ENCODE measurements at regions not wholly inside any gene's neighbourhood (a gene's known extent, or its start where the extent isn't known, plus 50 kb on each side); places are given as distances from the start of the nearest gene placed in this dataset.

- no peaks in the 10 kb centered on the region for H3K9me3 ChIP-seq (ENCODE audit: insufficient read depth, low read length)
These were observed 65.8 kb upstream of the SALL3 start for GRCh38 chr18:78913830-78914231.

GRCh38 chr18:78914249-78914935 is 65.2 kb upstream of the SALL3 start:
- Histone ChIP-seq H3K4me1 (ENCODE audit: insufficient read depth, insufficient read length) (peaks cover 3% of the 10 kb centered on the region), H3K27me3 (ENCODE audit: insufficient read depth, insufficient read length) (no peaks in the 10 kb centered on the region), H3K4me3 (ENCODE audit: insufficient read length, low read depth) (no peak overlapping the region), H3K36me3 (ENCODE audit: insufficient read depth, insufficient read length, low read length) (no peaks in the 10 kb centered on the region), H3K9ac (ENCODE audit: insufficient read length, low read depth) (no peak overlapping the region), H3K9me3 (ENCODE audit: insufficient read depth, low read length) (no peaks in the 10 kb centered on the region)
- DNase-seq (ENCODE audit: low read depth, low spot score) = no peak
- TF ChIP-seq ZNF274 (IDR thresholded peaks at IDR 0.05; ENCODE audit: low read depth, low read length) = no peak
- no peak for TF ChIP-seq SUZ12 (IDR thresholded peaks at IDR 0.05; ENCODE audit: extremely low read depth, insufficient read depth, insufficient read length)
- TF ChIP-seq YY1 (IDR thresholded peaks at IDR 0.05; ENCODE audit: insufficient read depth, insufficient read length) = no peak

More at GRCh38 chr18:78913830-78914231, 65.8 kb upstream of the SALL3 start:
- DNase-seq (ENCODE audit: low read depth, low spot score) = no peak
- TF ChIP-seq YY1 (IDR thresholded peaks at IDR 0.05; ENCODE audit: insufficient read depth, insufficient read length) (no peak), ZNF274 (IDR thresholded peaks at IDR 0.05; ENCODE audit: low read depth, low read length) (no peak), SUZ12 (IDR thresholded peaks at IDR 0.05; ENCODE audit: extremely low read depth, insufficient read depth, insufficient read length) (no peak)
- no peak overlapping the region for H3K9ac ChIP-seq (ENCODE audit: insufficient read length, low read depth)
- H3K4me1 ChIP-seq (ENCODE audit: insufficient read depth, insufficient read length) = peaks cover 3% of the 10 kb centered on the region
- no peaks in the 10 kb centered on the region for H3K36me3 ChIP-seq (ENCODE audit: insufficient read depth, insufficient read length, low read length)
- no peak overlapping the region for H3K4me3 ChIP-seq (ENCODE audit: insufficient read length, low read depth)
- H3K27me3 ChIP-seq (ENCODE audit: insufficient read depth, insufficient read length) = no peaks in the 10 kb centered on the region

GRCh38 chr18:78915446-78916008 is 64.1 kb upstream of the SALL3 start:
- Histone ChIP-seq H3K4me3 (ENCODE audit: insufficient read length, low read depth) (no peak overlapping the region), H3K4me1 (ENCODE audit: insufficient read depth, insufficient read length) (peaks cover 3% of the 10 kb centered on the region), H3K9me3 (ENCODE audit: insufficient read depth, low read length) (no peaks in the 10 kb centered on the region), H3K9ac (ENCODE audit: insufficient read length, low read depth) (no peak overlapping the region), H3K27me3 (ENCODE audit: insufficient read depth, insufficient read length) (no peaks in the 10 kb centered on the region), H3K36me3 (ENCODE audit: insufficient read depth, insufficient read length, low read length) (no peaks in the 10 kb centered on the region)
- no peak for DNase-seq (ENCODE audit: low read depth, low spot score)
- TF ChIP-seq SUZ12 (IDR thresholded peaks at IDR 0.05; ENCODE audit: extremely low read depth, insufficient read depth, insufficient read length) (no peak), YY1 (IDR thresholded peaks at IDR 0.05; ENCODE audit: insufficient read depth, insufficient read length) (no peak)

- no peaks in the 10 kb centered on the region for H3K9me3 ChIP-seq (ENCODE audit: insufficient read depth, low read length)
- DNase-seq (ENCODE audit: low read depth, low spot score) = no peak
- no peak overlapping the region for H3K9ac ChIP-seq (ENCODE audit: insufficient read length, low read depth)
- no peak overlapping the region for H3K4me3 ChIP-seq (ENCODE audit: insufficient read length, low read depth)
- H3K4me1 ChIP-seq (ENCODE audit: insufficient read depth, insufficient read length) = no peaks in the 10 kb centered on the region
- H3K36me3 ChIP-seq (ENCODE audit: insufficient read depth, insufficient read length, low read length) = no peaks in the 10 kb centered on the region
- TF ChIP-seq ZNF274 (IDR thresholded peaks at IDR 0.05; ENCODE audit: low read depth, low read length) (no peak), SUZ12 (IDR thresholded peaks at IDR 0.05; ENCODE audit: extremely low read depth, insufficient read depth, insufficient read length) (no peak), YY1 (IDR thresholded peaks at IDR 0.05; ENCODE audit: insufficient read depth, insufficient read length) (no peak)
- H3K27me3 ChIP-seq (ENCODE audit: insufficient read depth, insufficient read length) = no peaks in the 10 kb centered on the region
These were observed 60.9 kb upstream of the SALL3 start for GRCh38 chr18:78918707-78919106.

GRCh38 chr18:78919956-78920355 is 59.7 kb upstream of the SALL3 start:
- Histone ChIP-seq H3K4me3 (ENCODE audit: insufficient read length, low read depth) (no peak overlapping the region), H3K36me3 (ENCODE audit: insufficient read depth, insufficient read length, low read length) (no peaks in the 10 kb centered on the region), H3K9ac (ENCODE audit: insufficient read length, low read depth) (no peak overlapping the region), H3K4me1 (ENCODE audit: insufficient read depth, insufficient read length) (no peaks in the 10 kb centered on the region), H3K9me3 (ENCODE audit: insufficient read depth, low read length) (no peaks in the 10 kb centered on the region), H3K27me3 (ENCODE audit: insufficient read depth, insufficient read length) (no peaks in the 10 kb centered on the region)
- DNase-seq (ENCODE audit: low read depth, low spot score) = no peak
- TF ChIP-seq SUZ12 (IDR thresholded peaks at IDR 0.05; ENCODE audit: extremely low read depth, insufficient read depth, insufficient read length) = no peak
- TF ChIP-seq YY1 (IDR thresholded peaks at IDR 0.05; ENCODE audit: insufficient read depth, insufficient read length) = no peak

- no peak overlapping the region for H3K4me3 ChIP-seq (ENCODE audit: insufficient read length, low read depth)
- no peaks in the 10 kb centered on the region for H3K27me3 ChIP-seq (ENCODE audit: insufficient read depth, insufficient read length)
- no peak for DNase-seq (ENCODE audit: low read depth, low spot score)
- H3K36me3 ChIP-seq (ENCODE audit: insufficient read depth, insufficient read length, low read length) = no peaks in the 10 kb centered on the region
- no peaks in the 10 kb centered on the region for H3K4me1 ChIP-seq (ENCODE audit: insufficient read depth, insufficient read length)
- no peak overlapping the region for H3K9ac ChIP-seq (ENCODE audit: insufficient read length, low read depth)
- no peak for TF ChIP-seq SUZ12 (IDR thresholded peaks at IDR 0.05; ENCODE audit: extremely low read depth, insufficient read depth, insufficient read length)
- no peak for TF ChIP-seq YY1 (IDR thresholded peaks at IDR 0.05; ENCODE audit: insufficient read depth, insufficient read length)
- no peak for TF ChIP-seq ZNF274 (IDR thresholded peaks at IDR 0.05; ENCODE audit: low read depth, low read length)
- H3K9me3 ChIP-seq (ENCODE audit: insufficient read depth, low read length) = no peaks in the 10 kb centered on the region; the same call in 1 of the 2 replicates
These were observed 59.0 kb upstream of the SALL3 start for GRCh38 chr18:78920456-78921138.

GRCh38 chr18:78922856-78923255 is 56.8 kb upstream of the SALL3 start:
- Histone ChIP-seq H3K36me3 (ENCODE audit: insufficient read depth, insufficient read length, low read length) (no peaks in the 10 kb centered on the region), H3K4me1 (ENCODE audit: insufficient read depth, insufficient read length) (no peaks in the 10 kb centered on the region), H3K9me3 (ENCODE audit: insufficient read depth, low read length) (no peaks in the 10 kb centered on the region; the same call in 1 of the 2 replicates), H3K27me3 (ENCODE audit: insufficient read depth, insufficient read length) (no peaks in the 10 kb centered on the region), H3K4me3 (ENCODE audit: insufficient read length, low read depth) (no peak overlapping the region), H3K9ac (ENCODE audit: insufficient read length, low read depth) (no peak overlapping the region)
- TF ChIP-seq ZNF274 (IDR thresholded peaks at IDR 0.05; ENCODE audit: low read depth, low read length) (no peak), SUZ12 (IDR thresholded peaks at IDR 0.05; ENCODE audit: extremely low read depth, insufficient read depth, insufficient read length) (no peak), YY1 (IDR thresholded peaks at IDR 0.05; ENCODE audit: insufficient read depth, insufficient read length) (no peak)
- DNase-seq (ENCODE audit: low read depth, low spot score) = no peak
